ENCODE measurements at regions not wholly inside any gene's neighbourhood (a gene's known extent, or its start where the extent isn't known, plus 50 kb on each side); places are given as distances from the start of the nearest gene placed in this dataset.

DNA sequence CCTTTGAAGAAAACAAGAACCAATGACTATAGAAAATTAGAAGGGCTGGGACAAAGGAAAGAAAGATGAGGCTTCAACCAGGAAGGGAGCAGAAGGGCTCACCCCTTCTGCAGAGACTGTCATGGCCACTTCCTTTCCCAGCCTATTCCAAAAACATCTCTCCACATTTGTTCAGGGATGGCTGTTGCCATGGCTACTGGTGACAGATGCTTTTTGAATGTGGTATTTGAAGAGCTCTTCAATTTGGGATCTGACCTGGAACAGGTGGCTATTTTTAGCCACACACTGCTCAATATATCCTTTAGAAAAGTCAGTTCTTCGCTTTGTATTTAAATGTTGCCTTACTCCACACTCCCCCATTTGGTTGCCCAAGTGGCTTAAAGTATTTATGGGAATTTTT is 64.1 kb upstream of the LCLAT1 start:
- Histone ChIP-seq H3K9me3 (ENCODE audit: low read depth) (no peaks in the 10 kb centered on the region), H3K4me1 (no peaks in the 10 kb centered on the region), H4K20me1 (ENCODE audit: low read depth) (peaks cover 8% of the 10 kb centered on the region), H3K79me2 (ENCODE audit: low read depth) (no peaks in the 10 kb centered on the region), H3K9ac (no peak overlapping the region), H2AFZ (replicated peaks) (no peak overlapping the region), H3K36me3 (no peaks in the 10 kb centered on the region), H3K4me2 (no peak overlapping the region), H3K27ac (no peak overlapping the region), H3K27me3 (no peaks in the 10 kb centered on the region), H3K4me3 (no peak overlapping the region), H3F3A (ENCODE audit: low read depth) (no peaks in the 10 kb centered on the region)
- Mint-ChIP-seq H3K4me3 (no peak overlapping the region), H3K27me3 (ENCODE audit: insufficient read depth, low read depth) (peaks cover 4% of the 10 kb centered on the region), H3K9me3 (no peaks in the 10 kb centered on the region), H3K36me3 (no peaks in the 10 kb centered on the region), H3K27ac (no peak overlapping the region), H3K4me1 (no peaks in the 10 kb centered on the region)
- DNase-seq (ENCODE audit: low spot score): no peak
- TF ChIP-seq, protein P1, sequence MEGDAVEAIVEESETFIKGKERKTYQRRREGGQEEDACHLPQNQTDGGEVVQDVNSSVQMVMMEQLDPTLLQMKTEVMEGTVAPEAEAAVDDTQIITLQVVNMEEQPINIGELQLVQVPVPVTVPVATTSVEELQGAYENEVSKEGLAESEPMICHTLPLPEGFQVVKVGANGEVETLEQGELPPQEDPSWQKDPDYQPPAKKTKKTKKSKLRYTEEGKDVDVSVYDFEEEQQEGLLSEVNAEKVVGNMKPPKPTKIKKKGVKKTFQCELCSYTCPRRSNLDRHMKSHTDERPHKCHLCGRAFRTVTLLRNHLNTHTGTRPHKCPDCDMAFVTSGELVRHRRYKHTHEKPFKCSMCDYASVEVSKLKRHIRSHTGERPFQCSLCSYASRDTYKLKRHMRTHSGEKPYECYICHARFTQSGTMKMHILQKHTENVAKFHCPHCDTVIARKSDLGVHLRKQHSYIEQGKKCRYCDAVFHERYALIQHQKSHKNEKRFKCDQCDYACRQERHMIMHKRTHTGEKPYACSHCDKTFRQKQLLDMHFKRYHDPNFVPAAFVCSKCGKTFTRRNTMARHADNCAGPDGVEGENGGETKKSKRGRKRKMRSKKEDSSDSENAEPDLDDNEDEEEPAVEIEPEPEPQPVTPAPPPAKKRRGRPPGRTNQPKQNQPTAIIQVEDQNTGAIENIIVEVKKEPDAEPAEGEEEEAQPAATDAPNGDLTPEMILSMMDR (IDR thresholded peaks at IDR 0.05): no peak
- TF ChIP-seq EZH2 (IDR thresholded peaks at IDR 0.05): no peak
- no peak for TF ChIP-seq EZH2phosphoT487 (IDR thresholded peaks at IDR 0.05)

DNA sequence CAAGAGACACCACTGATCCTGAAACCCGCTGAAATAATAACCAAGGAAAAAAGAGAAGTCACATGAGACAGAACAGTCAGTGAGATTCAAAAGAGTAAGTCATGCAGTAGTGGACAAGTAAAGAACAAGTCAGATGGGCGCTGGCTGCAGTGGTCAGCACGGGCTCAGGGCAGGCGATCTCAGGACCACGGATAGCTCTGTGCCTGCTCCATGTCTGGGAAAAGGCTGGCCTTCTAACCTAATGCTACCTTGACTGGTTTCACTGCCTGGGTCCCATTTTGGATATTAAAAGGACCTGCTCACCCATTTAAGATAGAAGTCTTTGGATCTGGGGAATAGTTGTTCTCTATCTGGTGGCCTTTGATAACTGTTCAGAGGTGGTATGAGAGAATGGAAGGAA is 61.7 kb upstream of the LCLAT1 start:
- no peak overlapping the region for H3K4me2 ChIP-seq

DNA sequence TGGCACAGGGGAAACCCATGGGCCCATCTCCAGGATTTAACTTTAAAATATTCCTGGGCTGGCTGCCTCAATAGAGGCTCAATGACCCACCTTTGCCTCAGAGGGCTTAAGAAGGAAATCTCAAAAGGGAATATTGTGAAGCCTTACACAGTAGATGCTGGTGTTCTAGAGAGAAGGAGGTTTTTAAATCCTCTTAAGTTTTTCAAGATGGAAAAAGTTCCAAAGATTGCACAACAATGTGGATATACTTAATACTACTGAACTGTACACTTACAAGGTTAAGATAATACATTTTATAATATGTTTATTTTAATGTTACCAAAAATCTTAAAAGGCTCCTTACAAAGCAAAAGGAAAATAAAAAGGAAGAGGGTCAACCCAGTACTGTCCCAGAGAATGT is 54.9 kb upstream of the LCLAT1 start:
- H3K36me3 Mint-ChIP-seq: no peaks in the 10 kb centered on the region
- Histone ChIP-seq H3K79me2 (ENCODE audit: low read depth) (no peaks in the 10 kb centered on the region), H3K27ac (no peak overlapping the region), H3K27me3 (no peaks in the 10 kb centered on the region), H3K9me3 (ENCODE audit: low read depth) (no peaks in the 10 kb centered on the region), H3K4me2 (no peak overlapping the region), H3K4me1 (no peaks in the 10 kb centered on the region), H4K20me1 (ENCODE audit: low read depth) (no peaks in the 10 kb centered on the region), H3K9ac (no peak overlapping the region), H3K36me3 (no peaks in the 10 kb centered on the region), H2AFZ (replicated peaks) (no peak overlapping the region), H3K4me3 (no peak overlapping the region), H3F3A (ENCODE audit: low read depth) (peaks cover 5% of the 10 kb centered on the region)
- no peak overlapping the region for H3K4me3 Mint-ChIP-seq
- H3K27me3 Mint-ChIP-seq (ENCODE audit: insufficient read depth, low read depth): peaks cover 8% of the 10 kb centered on the region
- TF ChIP-seq, protein P1 (IDR thresholded peaks at IDR 0.05): no peak
- DNase-seq (ENCODE audit: low spot score): no peak
- H3K4me1 Mint-ChIP-seq: peaks cover 4% of the 10 kb centered on the region
- H3K27ac Mint-ChIP-seq: no peak overlapping the region
- no peaks in the 10 kb centered on the region for H3K9me3 Mint-ChIP-seq

More for the DNA sequence above, 61.7 kb upstream of the LCLAT1 start:
- Histone ChIP-seq H2AFZ (replicated peaks) (no peak overlapping the region), H3K36me3 (no peaks in the 10 kb centered on the region), H3K27ac (no peak overlapping the region), H3K4me3 (no peak overlapping the region), H3K4me1 (no peaks in the 10 kb centered on the region), H3K27me3 (no peaks in the 10 kb centered on the region), H3F3A (ENCODE audit: low read depth) (no peaks in the 10 kb centered on the region), H4K20me1 (ENCODE audit: low read depth) (peaks cover 8% of the 10 kb centered on the region), H3K9ac (no peak overlapping the region), H3K9me3 (ENCODE audit: low read depth) (no peaks in the 10 kb centered on the region), H3K79me2 (ENCODE audit: low read depth) (no peaks in the 10 kb centered on the region)
- no peak overlapping the region for H3K4me3 Mint-ChIP-seq
- TF ChIP-seq, protein P1 (IDR thresholded peaks at IDR 0.05): no peak
- no peak for TF ChIP-seq EZH2 (IDR thresholded peaks at IDR 0.05)
- no peak for TF ChIP-seq EZH2phosphoT487 (IDR thresholded peaks at IDR 0.05)
- DNase-seq (ENCODE audit: low spot score): peak; percentile 75
- H3K9me3 Mint-ChIP-seq: no peaks in the 10 kb centered on the region
- no peak overlapping the region for H3K27ac Mint-ChIP-seq
- no peaks in the 10 kb centered on the region for H3K36me3 Mint-ChIP-seq
- H3K4me1 Mint-ChIP-seq: no peaks in the 10 kb centered on the region
- H3K27me3 Mint-ChIP-seq (ENCODE audit: insufficient read depth, low read depth): peaks cover 8% of the 10 kb centered on the region

DNA sequence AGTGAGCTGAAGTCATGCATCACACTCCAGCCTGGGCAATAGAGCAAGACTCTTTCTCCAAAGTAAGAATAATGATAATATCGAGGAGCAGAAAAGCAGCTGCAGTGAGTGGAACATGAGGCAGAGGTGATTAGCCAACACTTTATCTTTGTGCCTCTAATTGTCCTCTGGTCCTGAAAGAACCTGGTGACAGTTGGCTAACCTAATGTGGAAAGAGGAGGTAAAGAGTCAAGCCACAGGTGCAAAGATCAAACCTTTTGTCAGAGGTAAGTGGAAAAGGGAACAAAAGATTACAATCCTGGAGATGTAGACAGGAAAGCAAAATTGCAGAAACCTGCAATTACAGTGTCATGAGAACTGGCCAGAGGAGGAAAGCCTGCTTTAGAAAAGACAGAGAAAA is 53.5 kb upstream of the LCLAT1 start:
- H4K20me1 ChIP-seq (ENCODE audit: low read depth): no peaks in the 10 kb centered on the region
- no peak overlapping the region for H2AFZ ChIP-seq (replicated peaks)
- Mint-ChIP-seq H3K4me1 (peaks cover 4% of the 10 kb centered on the region), H3K36me3 (no peaks in the 10 kb centered on the region), H3K9me3 (no peaks in the 10 kb centered on the region), H3K27ac (no peak overlapping the region), H3K4me3 (no peak overlapping the region), H3K27me3 (ENCODE audit: insufficient read depth, low read depth) (peaks cover 6% of the 10 kb centered on the region)
- no peak overlapping the region for H3K4me3 ChIP-seq
- H3K27me3 ChIP-seq: no peaks in the 10 kb centered on the region
- H3F3A ChIP-seq (ENCODE audit: low read depth): peaks cover 5% of the 10 kb centered on the region
- H3K36me3 ChIP-seq: no peaks in the 10 kb centered on the region
- TF ChIP-seq EZH2phosphoT487 (IDR thresholded peaks at IDR 0.05) (no peak), EZH2 (IDR thresholded peaks at IDR 0.05) (no peak)
- TF ChIP-seq, protein P1 (IDR thresholded peaks at IDR 0.05): no peak
- no peak for DNase-seq (ENCODE audit: low spot score)
- H3K4me2 ChIP-seq: no peak overlapping the region
- no peak overlapping the region for H3K27ac ChIP-seq
- no peaks in the 10 kb centered on the region for H3K79me2 ChIP-seq (ENCODE audit: low read depth)
- no peak overlapping the region for H3K9ac ChIP-seq
- H3K4me1 ChIP-seq: no peaks in the 10 kb centered on the region
- no peaks in the 10 kb centered on the region for H3K9me3 ChIP-seq (ENCODE audit: low read depth)
